ENCODE measurements at regions not wholly inside any gene's neighbourhood (a gene's known extent, or its start where the extent isn't known, plus 50 kb on each side); places are given as distances from the start of the nearest gene placed in this dataset.

- TF ChIP-seq CTCF (IDR thresholded peaks at IDR 0.05; ENCODE audit: poor library complexity) (no peak), EZH2 (IDR thresholded peaks at IDR 0.05; ENCODE audit: borderline replicate concordance) (no peak)
These were observed 86.3 kb downstream of the RSL24D1 start for GRCh38 chr15:55110446-55110845.

Data from hepatocyte (in vitro differentiated cells).